ENCODE measurements at regions not wholly inside any gene's neighbourhood (a gene's known extent, or its start where the extent isn't known, plus 50 kb on each side); places are given as distances from the start of the nearest gene placed in this dataset.

DNA sequence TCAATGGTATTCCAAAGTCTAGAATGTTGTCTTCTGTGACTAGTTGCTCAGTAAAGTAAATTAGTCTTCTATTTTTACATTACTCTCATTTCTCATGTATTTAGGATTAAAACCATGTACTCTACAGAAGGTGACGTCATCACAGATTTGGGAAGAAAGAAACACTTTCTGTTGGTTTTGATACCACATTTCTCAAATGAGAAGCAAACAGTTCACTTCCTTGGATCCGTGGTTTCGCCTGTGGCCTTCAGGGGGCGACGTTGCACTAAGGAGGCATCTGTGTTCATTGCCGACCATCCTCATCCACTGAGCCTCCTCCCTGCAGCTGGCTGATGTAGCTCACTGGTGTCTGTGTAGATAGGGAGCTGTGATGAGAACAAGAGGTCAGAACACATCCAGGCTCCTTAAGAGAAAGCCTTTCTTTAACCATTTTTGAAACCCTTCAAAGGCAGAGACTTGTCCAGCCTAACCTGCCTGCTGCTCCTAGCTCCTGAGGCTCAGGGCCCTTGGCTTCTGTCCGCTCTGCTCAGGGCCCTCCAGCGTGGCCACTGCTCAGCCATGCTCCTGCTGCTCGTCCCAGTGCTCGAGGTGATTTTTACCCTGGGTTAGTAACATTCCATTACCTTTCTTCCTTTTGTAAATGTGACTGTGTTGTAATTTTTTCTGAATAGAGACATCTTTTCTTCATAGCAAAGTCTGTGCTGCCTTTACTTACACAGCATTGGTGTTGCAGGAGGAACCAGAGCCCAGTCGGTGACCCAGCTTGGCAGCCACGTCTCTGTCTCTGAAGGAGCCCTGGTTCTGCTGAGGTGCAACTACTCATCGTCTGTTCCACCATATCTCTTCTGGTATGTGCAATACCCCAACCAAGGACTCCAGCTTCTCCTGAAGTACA, 220.6 kb upstream of the OR4E1 start:
- H3K27me3 ChIP-seq (ENCODE audit: control insufficient read depth in 1 of 2, insufficient read depth in 2 of 2, low read length in 1 of 2): no peaks in the 10 kb centered on the region
- DNase-seq (no peak), ATAC-seq (ENCODE audit: low FRiP score) (no peak)
- H3K9me3 ChIP-seq (ENCODE audit: control insufficient read depth, low read length): no peaks in the 10 kb centered on the region
- H3K36me3 ChIP-seq (ENCODE audit: control insufficient read depth in 1 of 2, insufficient read depth in 2 of 2, low read length in 1 of 2): no peaks in the 10 kb centered on the region
- H3K27ac ChIP-seq (ENCODE audit: low read depth in 1 of 2, low read length in 2 of 2): no peak overlapping the region
- 44 to 47% methylated on average over 13 of the region's 13 CpGs for WGBS, 2 donors
- no peaks in the 10 kb centered on the region for H3K4me1 ChIP-seq (ENCODE audit: control insufficient read depth in 1 of 2, insufficient read depth in 2 of 2, low read length in 2 of 2)
- H3K4me3 ChIP-seq (ENCODE audit: low read length in 2 of 2): no peak overlapping the region
- intact Hi-C loops (cut with DNase I): no loop called here

GRCh38 chr14:21891921-21892320, 218.3 kb upstream of the OR4E1 start:
- DNase-seq: no peak
- Histone ChIP-seq H3K4me1 (ENCODE audit: control insufficient read depth in 1 of 2, insufficient read depth in 2 of 2, low read length in 2 of 2) (no peaks in the 10 kb centered on the region), H3K27me3 (ENCODE audit: control insufficient read depth in 1 of 2, insufficient read depth in 2 of 2, low read length in 1 of 2) (no peaks in the 10 kb centered on the region), H3K9me3 (ENCODE audit: control insufficient read depth, low read length) (no peaks in the 10 kb centered on the region), H3K27ac (ENCODE audit: low read depth in 1 of 2, low read length in 2 of 2) (no peak overlapping the region), H3K36me3 (ENCODE audit: control insufficient read depth in 1 of 2, insufficient read depth in 2 of 2, low read length in 1 of 2) (no peaks in the 10 kb centered on the region), H3K4me3 (ENCODE audit: low read length in 2 of 2) (no peak overlapping the region)
- ATAC-seq (ENCODE audit: low FRiP score): no peak
- WGBS, 2 donors: 96% methylated on average over 1 of the region's 1 CpG
- intact Hi-C loops (cut with DNase I): no loop called here

DNA sequence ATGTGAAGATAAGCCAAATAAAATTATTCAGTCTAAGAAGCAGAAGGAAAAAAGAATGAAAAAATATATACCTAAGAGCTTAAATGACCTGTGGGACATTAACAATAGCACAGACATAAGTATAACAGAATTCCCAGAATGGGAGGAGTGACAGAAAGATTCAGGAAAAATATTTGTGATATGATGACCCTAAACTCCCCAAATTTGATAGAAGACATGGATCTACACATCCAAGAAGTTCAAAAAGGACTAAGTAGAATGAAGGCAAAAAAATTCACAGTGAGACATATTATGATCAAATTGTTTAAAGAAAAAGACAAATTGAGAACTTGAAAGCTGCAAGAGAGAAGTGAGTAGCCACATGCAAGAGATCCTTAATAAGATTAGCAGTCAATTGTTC, 211.4 kb upstream of the OR4E1 start:
- no peak for ATAC-seq (ENCODE audit: low FRiP score)
- DNase-seq: no peak
- Histone ChIP-seq H3K36me3 (ENCODE audit: control insufficient read depth in 1 of 2, insufficient read depth in 2 of 2, low read length in 1 of 2) (no peaks in the 10 kb centered on the region), H3K27me3 (ENCODE audit: control insufficient read depth in 1 of 2, insufficient read depth in 2 of 2, low read length in 1 of 2) (no peaks in the 10 kb centered on the region), H3K4me1 (ENCODE audit: control insufficient read depth in 1 of 2, insufficient read depth in 2 of 2, low read length in 2 of 2) (no peaks in the 10 kb centered on the region), H3K4me3 (ENCODE audit: low read length in 2 of 2) (no peak overlapping the region), H3K9me3 (ENCODE audit: control insufficient read depth, low read length) (no peaks in the 10 kb centered on the region), H3K27ac (ENCODE audit: low read depth in 1 of 2, low read length in 2 of 2) (no peak overlapping the region)
- intact Hi-C loops (cut with DNase I): no loop called here

- Histone ChIP-seq H3K9me3 (ENCODE audit: control insufficient read depth, low read length) (no peaks in the 10 kb centered on the region), H3K4me3 (ENCODE audit: low read length in 2 of 2) (no peak overlapping the region), H3K36me3 (ENCODE audit: control insufficient read depth in 1 of 2, insufficient read depth in 2 of 2, low read length in 1 of 2) (no peaks in the 10 kb centered on the region), H3K27me3 (ENCODE audit: control insufficient read depth in 1 of 2, insufficient read depth in 2 of 2, low read length in 1 of 2) (no peaks in the 10 kb centered on the region), H3K27ac (ENCODE audit: low read depth in 1 of 2, low read length in 2 of 2) (no peak overlapping the region), H3K4me1 (ENCODE audit: control insufficient read depth in 1 of 2, insufficient read depth in 2 of 2, low read length in 2 of 2) (no peaks in the 10 kb centered on the region)
- ATAC-seq (ENCODE audit: low FRiP score) (no peak), DNase-seq (no peak)
- WGBS, 2 donors: 48 to 63% methylated on average over 1 of the region's 1 CpG
- intact Hi-C loops (cut with DNase I): no loop called here
Observed at GRCh38 chr14:21882226-21882625, 208.6 kb upstream of the OR4E1 start.

GRCh38 chr14:21880918-21881317, 207.3 kb upstream of the OR4E1 start:
- H3K27me3 ChIP-seq (ENCODE audit: control insufficient read depth in 1 of 2, insufficient read depth in 2 of 2, low read length in 1 of 2): no peaks in the 10 kb centered on the region
- H3K27ac ChIP-seq (ENCODE audit: low read depth in 1 of 2, low read length in 2 of 2): no peak overlapping the region
- intact Hi-C loops (cut with DNase I): no loop called here
- H3K4me1 ChIP-seq (ENCODE audit: control insufficient read depth in 1 of 2, insufficient read depth in 2 of 2, low read length in 2 of 2): no peaks in the 10 kb centered on the region
- no peaks in the 10 kb centered on the region for H3K36me3 ChIP-seq (ENCODE audit: control insufficient read depth in 1 of 2, insufficient read depth in 2 of 2, low read length in 1 of 2)
- H3K9me3 ChIP-seq (ENCODE audit: control insufficient read depth, low read length): no peaks in the 10 kb centered on the region
- ATAC-seq (ENCODE audit: low FRiP score) (no peak), DNase-seq (no peak)
- no peak overlapping the region for H3K4me3 ChIP-seq (ENCODE audit: low read length in 2 of 2)
- WGBS, 2 donors: 68 to 73% methylated on average over 3 of the region's 3 CpGs

GRCh38 chr14:21875791-21876190, 202.2 kb upstream of the OR4E1 start:
- Histone ChIP-seq H3K36me3 (ENCODE audit: control insufficient read depth in 1 of 2, insufficient read depth in 2 of 2, low read length in 1 of 2) (no peaks in the 10 kb centered on the region), H3K27me3 (ENCODE audit: control insufficient read depth in 1 of 2, insufficient read depth in 2 of 2, low read length in 1 of 2) (no peaks in the 10 kb centered on the region), H3K9me3 (ENCODE audit: control insufficient read depth, low read length) (no peaks in the 10 kb centered on the region), H3K27ac (ENCODE audit: low read depth in 1 of 2, low read length in 2 of 2) (no peak overlapping the region), H3K4me1 (ENCODE audit: control insufficient read depth in 1 of 2, insufficient read depth in 2 of 2, low read length in 2 of 2) (no peaks in the 10 kb centered on the region), H3K4me3 (ENCODE audit: low read length in 2 of 2) (no peak overlapping the region)
- intact Hi-C loops (cut with DNase I): no loop called here
- 67 to 78% methylated on average over 2 of the region's 2 CpGs for WGBS, 2 donors
- DNase-seq: no peak
- no peak for ATAC-seq (ENCODE audit: low FRiP score)

GRCh38 chr14:21874946-21875345, 201.3 kb upstream of the OR4E1 start:
- intact Hi-C loops (cut with DNase I): no loop called here
- H3K4me1 ChIP-seq (ENCODE audit: control insufficient read depth in 1 of 2, insufficient read depth in 2 of 2, low read length in 2 of 2): no peaks in the 10 kb centered on the region
- H3K27me3 ChIP-seq (ENCODE audit: control insufficient read depth in 1 of 2, insufficient read depth in 2 of 2, low read length in 1 of 2): no peaks in the 10 kb centered on the region
- DNase-seq (no peak), ATAC-seq (ENCODE audit: low FRiP score) (no peak)
- no peaks in the 10 kb centered on the region for H3K36me3 ChIP-seq (ENCODE audit: control insufficient read depth in 1 of 2, insufficient read depth in 2 of 2, low read length in 1 of 2)
- no peak overlapping the region for H3K4me3 ChIP-seq (ENCODE audit: low read length in 2 of 2)
- WGBS, 2 donors: 74 to 75% methylated on average over 1 of the region's 1 CpG
- H3K9me3 ChIP-seq (ENCODE audit: control insufficient read depth, low read length): peaks cover 1% of the 10 kb centered on the region
- no peak overlapping the region for H3K27ac ChIP-seq (ENCODE audit: low read depth in 1 of 2, low read length in 2 of 2)

- intact Hi-C loops (cut with DNase I): no loop called here
- Histone ChIP-seq H3K27me3 (ENCODE audit: control insufficient read depth in 1 of 2, insufficient read depth in 2 of 2, low read length in 1 of 2) (no peaks in the 10 kb centered on the region), H3K4me1 (ENCODE audit: control insufficient read depth in 1 of 2, insufficient read depth in 2 of 2, low read length in 2 of 2) (no peaks in the 10 kb centered on the region), H3K36me3 (ENCODE audit: control insufficient read depth in 1 of 2, insufficient read depth in 2 of 2, low read length in 1 of 2) (no peaks in the 10 kb centered on the region), H3K4me3 (ENCODE audit: low read length in 2 of 2) (no peak overlapping the region), H3K27ac (ENCODE audit: low read depth in 1 of 2, low read length in 2 of 2) (no peak overlapping the region), H3K9me3 (ENCODE audit: control insufficient read depth, low read length) (peaks cover 1% of the 10 kb centered on the region)
- WGBS, 2 donors: 71 to 84% methylated on average over 3 of the region's 3 CpGs
- DNase-seq: no peak
- ATAC-seq (ENCODE audit: low FRiP score): no peak
Observed at GRCh38 chr14:21874167-21874566, 200.5 kb upstream of the OR4E1 start.

- intact Hi-C loops (cut with DNase I): no loop called here
- Histone ChIP-seq H3K4me1 (ENCODE audit: control insufficient read depth in 1 of 2, insufficient read depth in 2 of 2, low read length in 2 of 2) (no peaks in the 10 kb centered on the region), H3K4me3 (ENCODE audit: low read length in 2 of 2) (no peak overlapping the region), H3K36me3 (ENCODE audit: control insufficient read depth in 1 of 2, insufficient read depth in 2 of 2, low read length in 1 of 2) (no peaks in the 10 kb centered on the region), H3K27me3 (ENCODE audit: control insufficient read depth in 1 of 2, insufficient read depth in 2 of 2, low read length in 1 of 2) (no peaks in the 10 kb centered on the region), H3K9me3 (ENCODE audit: control insufficient read depth, low read length) (peaks cover 1% of the 10 kb centered on the region), H3K27ac (ENCODE audit: low read depth in 1 of 2, low read length in 2 of 2) (no peak overlapping the region)
- ATAC-seq (ENCODE audit: low FRiP score) (no peak), DNase-seq (no peak)
- WGBS, 2 donors: 74 to 77% methylated on average over 2 of the region's 2 CpGs
Observed at GRCh38 chr14:21868442-21869046, 194.9 kb upstream of the OR4E1 start.

All from aorta (tissue), 5 donors.